ENCODE measurements at regions not wholly inside any gene's neighbourhood (a gene's known extent, or its start where the extent isn't known, plus 50 kb on each side); places are given as distances from the start of the nearest gene placed in this dataset.

GRCh38 chr6:115681978-115682775 is 378.5 kb downstream of the FRK start:
- Histone ChIP-seq H4K20me1 (ENCODE audit: insufficient read depth) (no peaks in the 10 kb centered on the region), H3K36me3 (replicated peaks in 1 of 2; ENCODE audit: control insufficient read depth in 1 of 2, insufficient read depth in 2 of 2, low read length in 1 of 2) (no peaks in the 10 kb centered on the region), H3K27ac (ENCODE audit: low read depth in 2 of 2, low read length in 1 of 2) (no peak overlapping the region), H3K4me3 (ENCODE audit: low read depth in 2 of 2, low read length in 1 of 2) (no peak overlapping the region), H3K4me2 (no peak overlapping the region), H3K79me2 (ENCODE audit: insufficient read depth) (no peaks in the 10 kb centered on the region), H3K9me2 (no peaks in the 10 kb centered on the region), H3K27me3 (ENCODE audit: insufficient read depth) (no peaks in the 10 kb centered on the region), H3K9ac (no peak overlapping the region), H2AFZ (ENCODE audit: low read depth) (no peak overlapping the region), H3K9me3 (no peaks in the 10 kb centered on the region), H3F3A (replicated peaks; ENCODE audit: insufficient read depth) (no peaks in the 10 kb centered on the region), H3K4me1 (ENCODE audit: control insufficient read depth in 1 of 2, insufficient read depth in 2 of 2, low read depth in 1 of 2, low read length in 1 of 2) (peaks cover 0 to 3% of the 10 kb centered on the region in 2 experiments; a peak in 2 of 4 replicates)
- no peak for DNase-seq
- ChIA-PET CTCF (interaction anchor here (1.2 to 1.4 kb wide), 2 partner anchors 11 to 196 kb away, joined by 3 read pairs; no protein-coding TSS in a partner anchor), POLR2A (no interaction called here)
- WGBS (ENCODE audit: low lambda C conversion rate): 52% methylated on average over 5 of the region's 5 CpGs
- TF ChIP-seq TCF12 (IDR thresholded peaks at IDR 0.05): no peak
- TF ChIP-seq USF1 (IDR thresholded peaks at IDR 0.05; ENCODE audit: borderline replicate concordance, low read depth): no peak
- TF ChIP-seq GABPA (IDR thresholded peaks at IDR 0.05; ENCODE audit: low read depth): no peak
- no peak for TF ChIP-seq REST (IDR thresholded peaks at IDR 0.05; ENCODE audit: low read depth, low read length)
- no peak for TF ChIP-seq RCOR1 (IDR thresholded peaks at IDR 0.05; ENCODE audit: low read length)
- TF ChIP-seq NRF1 (IDR thresholded peaks at IDR 0.05; ENCODE audit: low read depth, low read length): no peak
- no peak for TF ChIP-seq CTCF (IDR thresholded peaks at IDR 0.05)
- no peak for TF ChIP-seq EP300 (IDR thresholded peaks at IDR 0.05; ENCODE audit: borderline replicate concordance in 1 of 2, low read depth in 1 of 2, low read length in 1 of 2)
- no peak for TF ChIP-seq RXRA (IDR thresholded peaks at IDR 0.05; ENCODE audit: borderline replicate concordance, low read depth)

- Histone ChIP-seq H2AFZ (ENCODE audit: low read depth) (no peak overlapping the region), H3F3A (replicated peaks; ENCODE audit: insufficient read depth) (no peaks in the 10 kb centered on the region), H4K20me1 (ENCODE audit: insufficient read depth) (no peaks in the 10 kb centered on the region), H3K9ac (no peak overlapping the region), H3K27ac (ENCODE audit: low read depth in 2 of 2, low read length in 1 of 2) (no peak overlapping the region), H3K79me2 (ENCODE audit: insufficient read depth) (no peaks in the 10 kb centered on the region), H3K4me3 (ENCODE audit: low read depth in 2 of 2, low read length in 1 of 2) (no peak overlapping the region), H3K9me3 (no peaks in the 10 kb centered on the region), H3K36me3 (replicated peaks in 1 of 2; ENCODE audit: control insufficient read depth in 1 of 2, insufficient read depth in 2 of 2, low read length in 1 of 2) (no peaks in the 10 kb centered on the region), H3K27me3 (ENCODE audit: insufficient read depth) (no peaks in the 10 kb centered on the region), H3K4me1 (ENCODE audit: control insufficient read depth in 1 of 2, insufficient read depth in 2 of 2, low read depth in 1 of 2, low read length in 1 of 2) (peaks cover 0 to 3% of the 10 kb centered on the region in 2 experiments; a peak in 2 of 4 replicates), H3K4me2 (no peak overlapping the region), H3K9me2 (no peaks in the 10 kb centered on the region)
- CTCF ChIA-PET: interaction anchor here (1.5 kb wide), 1 partner anchor 15 kb away, joined by 3 read pairs; no protein-coding TSS in a partner anchor
- DNase-seq: no peak
- 19% methylated on average over 3 of the region's 3 CpGs for WGBS (ENCODE audit: low lambda C conversion rate)
- POLR2A ChIA-PET: no interaction called here
- TF ChIP-seq USF2 (IDR thresholded peaks at IDR 0.05; ENCODE audit: borderline replicate concordance, low read depth, low read length) (no peak), TCF12 (IDR thresholded peaks at IDR 0.05) (no peak), MXI1 (IDR thresholded peaks at IDR 0.05; ENCODE audit: low read depth, low read length) (no peak), RCOR1 (IDR thresholded peaks at IDR 0.05; ENCODE audit: low read length) (no peak), TEAD4 (IDR thresholded peaks at IDR 0.05; ENCODE audit: borderline replicate concordance, insufficient read depth) (no peak), FOXJ3 (CRISPR knock-in tag; IDR thresholded peaks at IDR 0.05) (no peak), GABPA (IDR thresholded peaks at IDR 0.05; ENCODE audit: low read depth) (no peak), IRF3 (IDR thresholded peaks at IDR 0.05; ENCODE audit: low read depth, low read length) (no peak), ZBTB33 (IDR thresholded peaks at IDR 0.05; ENCODE audit: borderline replicate concordance, low read depth) (no peak)
Measured at GRCh38 chr6:115680621-115681020, 380.1 kb downstream of the FRK start.

All from SK-N-SH (cell line).